A549 (cell line): ENCODE measurements at regions not wholly inside any gene's neighbourhood (a gene's known extent, or its start where the extent isn't known, plus 50 kb on each side); places are given as distances from the start of the nearest gene placed in this dataset.

Source experiments
- ATAC-seq, 2 experiments: fragments of 200-7000 bp in 1 of 2; fragments of >200 bp in 1 of 2; cut with Nextera tagmentation in 1 of 2; cut with Tn5 transposase in 1 of 2; 3 replicates each; pipeline versions ENCODE4 v1.8.0 to v1.9.1; 2018 to 2020; ENCODE audit warnings: mild to moderate bottlenecking in 1 of 2, moderate library complexity in 1 of 2
- CTCF ChIA-PET: fragments of 300-600 bp; sonication (Branson Sonifier 250); formaldehyde crosslinking; extraction: SDS; loops from one replicate; lab custom pipeline; 2021; ENCODE audit warnings: antibody characterized with exemption, inconsistent platforms; lab: Yijun Ruan, JAX
- POLR2A ChIA-PET: fragments of 350-600 bp; formaldehyde crosslinking; extraction: SDS; loops from one replicate; lab custom pipeline; 2021; ENCODE audit warnings: antibody characterized with exemption, inconsistent platforms; lab: Yijun Ruan, JAX
- DNase-seq, 2 experiments: peaks; one replicate each; pipeline versions ENCODE4 v3.0.0 to v3.0.0-alpha.2; 2011 to 2016; ENCODE audit warnings: low read depth in 1 of 2, low spot score in 1 of 2
- FAIRE-seq: peaks from 2 replicates; lab custom pipeline; 2011; peaks lifted over from hg19 to GRCh38; lab: Jason Lieb, UNC
- H3K27ac ChIP-seq, 2 experiments: fragments of >200 bp; sonication (Bioruptor Twin); formaldehyde crosslinking; 3 replicates each; pipeline ENCODE4 v1.5.1; 2016 to 2017
- H3K4me1 ChIP-seq: fragments of >200 bp; sonication (Bioruptor Twin); formaldehyde crosslinking; 3 replicates; pipeline ENCODE4 v1.6.1; 2016
- H3K4me2 ChIP-seq: fragments of >200 bp; sonication (Bioruptor Twin); formaldehyde crosslinking; 3 replicates; pipeline ENCODE4 v1.6.1; 2016
- H3K4me3 ChIP-seq: fragments of >200 bp; sonication (Bioruptor Twin); formaldehyde crosslinking; 3 replicates; pipeline ENCODE4 v1.5.1; 2016
- H3K9me3 ChIP-seq: fragments of >200 bp; sonication (Bioruptor Twin); formaldehyde crosslinking; 3 replicates; pipeline ENCODE4 v1.6.1; 2016
- CBX8 ChIP-seq: fragments of 200-600 bp; sonication (generic); IDR thresholded peaks from 2 replicates; pipeline ENCODE4 v1.6.1; 2016
- CHD2 ChIP-seq: fragments of 150-350 bp; IDR thresholded peaks from 2 replicates; pipeline ENCODE4 v1.6.1; 2014; ENCODE audit warnings: low read length; ENCODE audit not compliant: partially characterized antibody
- EHMT2 ChIP-seq: fragments of 200-600 bp; sonication (generic); IDR thresholded peaks from 2 replicates; pipeline ENCODE4 v1.6.1; 2016; ENCODE audit warnings: antibody characterized with exemption, low read depth, mild to moderate bottlenecking, moderate library complexity
- FOSB ChIP-seq: fragments of 250-450 bp; sonication (Bioruptor Pico); IDR thresholded peaks from 2 replicates; pipeline ENCODE4 v1.5.0; 2020; ENCODE audit warnings: mild to moderate bottlenecking, moderate library complexity
- HDAC2 ChIP-seq: fragments of 200-600 bp; sonication (generic); IDR thresholded peaks from 2 replicates; pipeline ENCODE4 v1.6.1; 2016
- HEYL ChIP-seq: fragments of 250-450 bp; sonication (Bioruptor Pico); IDR thresholded peaks from 2 replicates; pipeline ENCODE4 v1.8.0; 2021; ENCODE audit warnings: mild to moderate bottlenecking, moderate library complexity
- HOXA7 ChIP-seq: fragments of 250-450 bp; sonication (Bioruptor Pico); IDR thresholded peaks from 2 replicates; pipeline ENCODE4 v1.5.0; 2020; ENCODE audit warnings: mild to moderate bottlenecking, moderate library complexity
- HOXB13 ChIP-seq: fragments of 250-450 bp; sonication (Bioruptor Pico); IDR thresholded peaks from 2 replicates; pipeline ENCODE4 v1.5.0; 2020; ENCODE audit warnings: low read depth, mild to moderate bottlenecking, moderate library complexity
- HOXB5 ChIP-seq: fragments of 250-450 bp; sonication (Bioruptor Pico); IDR thresholded peaks from 2 replicates; pipeline ENCODE4 v1.5.0; 2020; ENCODE audit warnings: mild to moderate bottlenecking, moderate library complexity
- JUNB ChIP-seq: fragments of >200 bp; sonication (Bioruptor Twin); formaldehyde crosslinking; IDR thresholded peaks from 2 replicates; pipeline ENCODE4 v1.6.1; 2016
- MYC ChIP-seq: IDR thresholded peaks from 2 replicates; pipeline ENCODE4 v1.6.1; 2012; ENCODE audit warnings: mild to moderate bottlenecking, inconsistent platforms, low read length, improper control_type of control experiment, borderline replicate concordance
- POLR2AphosphoS2 ChIP-seq: conservative IDR thresholded peaks from 2 replicates; pipeline ENCODE4 v1.6.1; 2012; ENCODE audit warnings: low read length, improper control_type of control experiment, inconsistent platforms
- RARB ChIP-seq: fragments of 250-450 bp; sonication (Bioruptor Pico); IDR thresholded peaks from 2 replicates; pipeline ENCODE4 v1.8.0; 2021; ENCODE audit warnings: mild to moderate bottlenecking, moderate library complexity
- RCOR1 ChIP-seq: fragments of 150-350 bp; IDR thresholded peaks from 2 replicates; pipeline ENCODE4 v1.6.1; 2014; ENCODE audit warnings: antibody characterized with exemption, low read length, low read depth
- RNF2 ChIP-seq: fragments of 200-600 bp; sonication (generic); IDR thresholded peaks from 2 replicates; pipeline ENCODE4 v1.6.1; 2016; ENCODE audit warnings: low read depth, mild to moderate bottlenecking, antibody characterized with exemption, moderate library complexity, borderline replicate concordance
- SMC3 ChIP-seq: fragments of >200 bp; sonication (Bioruptor Twin); formaldehyde crosslinking; IDR thresholded peaks from 3 replicates; pipeline ENCODE4 v1.6.1; 2018; ENCODE audit warnings: inconsistent platforms
- SREBF2 ChIP-seq: fragments of 450-650 bp; IDR thresholded peaks from 2 replicates; pipeline ENCODE4 v1.6.1; 2014; ENCODE audit warnings: mild to moderate bottlenecking, moderate library complexity
- WGBS: methylation state at CpG from one replicate; pipeline ENCODE4 v1.1.6; 2017; ENCODE audit errors: missing lambda C conversion rate; 5-methylcytosine and 5-hydroxymethylcytosine counted together
- TF ChIP-seq, protein P1 (sequence below): fragments of >200 bp; sonication (Bioruptor Twin); formaldehyde crosslinking; IDR thresholded peaks from 3 replicates; pipeline ENCODE4 v1.5.1; 2016
- TF ChIP-seq, protein P2 (sequence below): fragments of 250-450 bp; sonication (Bioruptor Pico); IDR thresholded peaks from 2 replicates; pipeline ENCODE4 v1.5.0; 2021; ENCODE audit warnings: mild to moderate bottlenecking, moderate library complexity, borderline replicate concordance
- TF ChIP-seq, protein P3 (sequence below): fragments of 150-350 bp; IDR thresholded peaks from 2 replicates; pipeline ENCODE4 v1.6.1; 2014; ENCODE audit warnings: low read depth, mild to moderate bottlenecking, low read length
- TF ChIP-seq, protein P4 (sequence below): fragments of 450-650 bp; IDR thresholded peaks from 2 replicates; pipeline ENCODE4 v1.6.1; 2014; ENCODE audit warnings: antibody characterized with exemption
- TF ChIP-seq, protein P5 (sequence below): fragments of 250-450 bp; sonication (Bioruptor Pico); IDR thresholded peaks from 2 replicates; pipeline ENCODE4 v1.5.0; 2020; ENCODE audit warnings: low read depth, mild to moderate bottlenecking, moderate library complexity
- TF ChIP-seq, protein P6 (sequence below): fragments of >200 bp; sonication (Bioruptor Twin); formaldehyde crosslinking; IDR thresholded peaks from 3 replicates; pipeline ENCODE4 v1.6.1; 2016
- TF ChIP-seq, protein P7 (sequence below): fragments of >200 bp; sonication (Bioruptor Twin); formaldehyde crosslinking; IDR thresholded peaks from 2 replicates; pipeline ENCODE4 v1.6.1; 2016

DNA sequence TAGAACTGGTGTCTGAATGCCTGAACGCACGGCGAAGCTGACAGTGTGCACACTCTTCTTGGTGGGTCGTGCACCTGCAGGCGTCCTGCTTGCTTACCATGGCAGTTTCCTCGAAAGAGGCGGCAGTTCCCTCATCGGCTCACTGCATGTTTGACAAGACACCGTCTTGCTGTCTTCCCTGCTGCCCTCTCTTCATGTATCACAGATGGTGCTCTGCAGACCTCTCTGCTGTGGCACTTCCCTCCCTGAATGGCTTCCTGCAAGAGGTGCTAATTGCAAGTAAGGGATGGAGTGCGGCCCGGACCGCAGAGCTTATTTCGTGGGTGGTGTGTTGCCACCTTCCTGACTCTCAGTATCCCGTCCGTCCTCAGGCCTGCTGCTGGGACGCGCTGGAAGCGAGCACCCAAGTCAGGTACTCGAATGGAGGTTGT lies 156.7 kb upstream of the RTL1 start (continued):
- TF ChIP-seq, protein P1, sequence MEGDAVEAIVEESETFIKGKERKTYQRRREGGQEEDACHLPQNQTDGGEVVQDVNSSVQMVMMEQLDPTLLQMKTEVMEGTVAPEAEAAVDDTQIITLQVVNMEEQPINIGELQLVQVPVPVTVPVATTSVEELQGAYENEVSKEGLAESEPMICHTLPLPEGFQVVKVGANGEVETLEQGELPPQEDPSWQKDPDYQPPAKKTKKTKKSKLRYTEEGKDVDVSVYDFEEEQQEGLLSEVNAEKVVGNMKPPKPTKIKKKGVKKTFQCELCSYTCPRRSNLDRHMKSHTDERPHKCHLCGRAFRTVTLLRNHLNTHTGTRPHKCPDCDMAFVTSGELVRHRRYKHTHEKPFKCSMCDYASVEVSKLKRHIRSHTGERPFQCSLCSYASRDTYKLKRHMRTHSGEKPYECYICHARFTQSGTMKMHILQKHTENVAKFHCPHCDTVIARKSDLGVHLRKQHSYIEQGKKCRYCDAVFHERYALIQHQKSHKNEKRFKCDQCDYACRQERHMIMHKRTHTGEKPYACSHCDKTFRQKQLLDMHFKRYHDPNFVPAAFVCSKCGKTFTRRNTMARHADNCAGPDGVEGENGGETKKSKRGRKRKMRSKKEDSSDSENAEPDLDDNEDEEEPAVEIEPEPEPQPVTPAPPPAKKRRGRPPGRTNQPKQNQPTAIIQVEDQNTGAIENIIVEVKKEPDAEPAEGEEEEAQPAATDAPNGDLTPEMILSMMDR, result no peak

DNA sequence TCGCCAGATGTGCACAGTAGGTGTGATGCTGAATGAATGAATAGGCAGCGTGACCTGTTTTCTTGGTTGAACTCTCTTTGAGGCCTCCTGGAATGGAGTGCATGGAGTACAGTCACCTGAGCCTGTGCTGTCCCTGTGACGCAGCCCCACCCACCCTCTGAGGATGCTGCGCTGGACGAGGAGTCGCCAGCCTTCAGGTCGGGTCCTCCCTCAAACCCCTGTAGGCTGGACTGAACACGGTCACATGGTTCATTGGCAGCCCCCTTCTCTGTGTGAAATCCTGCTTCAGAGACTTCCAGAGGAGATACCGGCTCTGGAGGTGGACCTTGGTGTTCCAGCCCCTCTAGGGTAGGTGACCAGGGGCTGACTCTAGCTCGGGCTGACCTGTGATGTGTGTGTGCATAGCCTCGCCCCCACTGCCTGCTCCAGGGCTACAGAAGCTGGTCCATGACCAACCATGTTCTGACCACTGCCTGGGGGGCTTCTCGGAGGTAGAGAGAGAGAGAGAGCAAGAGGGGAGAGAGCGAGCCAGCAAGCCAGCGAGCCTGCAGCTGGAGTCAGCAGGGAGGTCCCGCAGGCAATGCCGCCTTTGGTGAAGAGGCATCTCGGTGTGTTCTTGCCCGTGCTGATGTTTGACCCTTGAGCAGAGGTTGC lies 158.0 kb upstream of the RTL1 start:
- 84% methylated on average over 12 of the region's 18 CpGs for WGBS
- Histone ChIP-seq H3K4me2 (no peak overlapping the region), H3K27ac (no peak overlapping the region), H3K4me1 (no peaks in the 10 kb centered on the region), H3K9me3 (peaks cover 13% of the 10 kb centered on the region; the same call in 2 of the 3 replicates), H3K4me3 (no peak overlapping the region)
- FAIRE-seq, result no peak
- CTCF ChIA-PET, result interaction anchor here (0.6 to 1.1 kb wide), 2 partner anchors 131 to 173 kb away, joined by 3 read pairs; no protein-coding TSS in a partner anchor
- no peak for ATAC-seq
- no peak for DNase-seq
- POLR2A ChIA-PET, result no interaction called here
- TF ChIP-seq EHMT2, result no peak
- TF ChIP-seq, protein P2, sequence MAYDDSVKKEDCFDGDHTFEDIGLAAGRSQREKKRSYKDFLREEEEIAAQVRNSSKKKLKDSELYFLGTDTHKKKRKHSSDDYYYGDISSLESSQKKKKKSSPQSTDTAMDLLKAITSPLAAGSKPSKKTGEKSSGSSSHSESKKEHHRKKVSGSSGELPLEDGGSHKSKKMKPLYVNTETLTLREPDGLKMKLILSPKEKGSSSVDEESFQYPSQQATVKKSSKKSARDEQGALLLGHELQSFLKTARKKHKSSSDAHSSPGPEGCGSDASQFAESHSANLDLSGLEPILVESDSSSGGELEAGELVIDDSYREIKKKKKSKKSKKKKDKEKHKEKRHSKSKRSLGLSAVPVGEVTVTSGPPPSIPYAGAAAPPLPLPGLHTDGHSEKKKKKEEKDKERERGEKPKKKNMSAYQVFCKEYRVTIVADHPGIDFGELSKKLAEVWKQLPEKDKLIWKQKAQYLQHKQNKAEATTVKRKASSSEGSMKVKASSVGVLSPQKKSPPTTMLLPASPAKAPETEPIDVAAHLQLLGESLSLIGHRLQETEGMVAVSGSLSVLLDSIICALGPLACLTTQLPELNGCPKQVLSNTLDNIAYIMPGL (CRISPR knock-in tag), result no peak
- TF ChIP-seq HOXA7 (CRISPR knock-in tag), result no peak
- TF ChIP-seq, protein P3, sequence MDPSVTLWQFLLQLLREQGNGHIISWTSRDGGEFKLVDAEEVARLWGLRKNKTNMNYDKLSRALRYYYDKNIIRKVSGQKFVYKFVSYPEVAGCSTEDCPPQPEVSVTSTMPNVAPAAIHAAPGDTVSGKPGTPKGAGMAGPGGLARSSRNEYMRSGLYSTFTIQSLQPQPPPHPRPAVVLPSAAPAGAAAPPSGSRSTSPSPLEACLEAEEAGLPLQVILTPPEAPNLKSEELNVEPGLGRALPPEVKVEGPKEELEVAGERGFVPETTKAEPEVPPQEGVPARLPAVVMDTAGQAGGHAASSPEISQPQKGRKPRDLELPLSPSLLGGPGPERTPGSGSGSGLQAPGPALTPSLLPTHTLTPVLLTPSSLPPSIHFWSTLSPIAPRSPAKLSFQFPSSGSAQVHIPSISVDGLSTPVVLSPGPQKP, result no peak
- no peak for TF ChIP-seq HDAC2
- TF ChIP-seq RCOR1, result no peak
- TF ChIP-seq, protein P4, sequence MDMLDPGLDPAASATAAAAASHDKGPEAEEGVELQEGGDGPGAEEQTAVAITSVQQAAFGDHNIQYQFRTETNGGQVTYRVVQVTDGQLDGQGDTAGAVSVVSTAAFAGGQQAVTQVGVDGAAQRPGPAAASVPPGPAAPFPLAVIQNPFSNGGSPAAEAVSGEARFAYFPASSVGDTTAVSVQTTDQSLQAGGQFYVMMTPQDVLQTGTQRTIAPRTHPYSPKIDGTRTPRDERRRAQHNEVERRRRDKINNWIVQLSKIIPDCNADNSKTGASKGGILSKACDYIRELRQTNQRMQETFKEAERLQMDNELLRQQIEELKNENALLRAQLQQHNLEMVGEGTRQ, result no peak
- TF ChIP-seq CHD2, result no peak
- TF ChIP-seq JUNB, result no peak
- TF ChIP-seq MYC, result no peak
- no peak for TF ChIP-seq HOXB13 (CRISPR knock-in tag)
- no peak for TF ChIP-seq CBX8
- TF ChIP-seq, all 56 proteins: peak for 0

DNA sequence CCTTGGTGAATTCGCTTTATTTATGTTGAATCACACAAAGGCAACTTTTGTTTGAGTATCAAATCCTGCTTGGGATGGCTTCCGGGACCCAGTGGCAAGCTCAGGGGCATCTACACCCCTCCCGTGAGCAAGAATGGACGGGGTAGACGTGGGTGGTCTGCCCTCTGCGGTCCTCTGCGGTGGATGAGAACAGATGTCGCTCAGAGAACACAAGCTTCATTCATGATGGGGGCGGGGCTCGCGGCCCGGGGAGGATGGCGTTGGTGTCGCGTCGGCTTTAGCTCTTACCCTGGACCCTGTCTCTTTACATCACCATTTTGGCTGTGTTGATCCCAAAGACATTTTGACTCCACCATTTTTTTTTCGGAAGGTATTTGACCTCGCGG lies 158.5 kb upstream of the RTL1 start:
- whole genome bisulfite sequencing, result 94% methylated on average over 19 of the region's 19 CpGs
- no peak for FAIRE-seq
- TF ChIP-seq SMC3 (no peak), RARB (CRISPR knock-in tag) (no peak), HOXB5 (CRISPR knock-in tag) (no peak), POLR2AphosphoS2 (no peak), HEYL (no peak), SREBF2 (no peak), FOSB (no peak), RNF2 (no peak)
- TF ChIP-seq, protein P5, sequence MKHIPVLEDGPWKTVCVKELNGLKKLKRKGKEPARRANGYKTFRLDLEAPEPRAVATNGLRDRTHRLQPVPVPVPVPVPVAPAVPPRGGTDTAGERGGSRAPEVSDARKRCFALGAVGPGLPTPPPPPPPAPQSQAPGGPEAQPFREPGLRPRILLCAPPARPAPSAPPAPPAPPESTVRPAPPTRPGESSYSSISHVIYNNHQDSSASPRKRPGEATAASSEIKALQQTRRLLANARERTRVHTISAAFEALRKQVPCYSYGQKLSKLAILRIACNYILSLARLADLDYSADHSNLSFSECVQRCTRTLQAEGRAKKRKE (CRISPR knock-in tag), result no peak
- TF ChIP-seq, protein P1, result no peak
- TF ChIP-seq, protein P6, sequence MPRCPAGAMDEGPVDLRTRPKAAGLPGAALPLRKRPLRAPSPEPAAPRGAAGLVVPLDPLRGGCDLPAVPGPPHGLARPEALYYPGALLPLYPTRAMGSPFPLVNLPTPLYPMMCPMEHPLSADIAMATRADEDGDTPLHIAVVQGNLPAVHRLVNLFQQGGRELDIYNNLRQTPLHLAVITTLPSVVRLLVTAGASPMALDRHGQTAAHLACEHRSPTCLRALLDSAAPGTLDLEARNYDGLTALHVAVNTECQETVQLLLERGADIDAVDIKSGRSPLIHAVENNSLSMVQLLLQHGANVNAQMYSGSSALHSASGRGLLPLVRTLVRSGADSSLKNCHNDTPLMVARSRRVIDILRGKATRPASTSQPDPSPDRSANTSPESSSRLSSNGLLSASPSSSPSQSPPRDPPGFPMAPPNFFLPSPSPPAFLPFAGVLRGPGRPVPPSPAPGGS, result no peak
- TF ChIP-seq, protein P7, sequence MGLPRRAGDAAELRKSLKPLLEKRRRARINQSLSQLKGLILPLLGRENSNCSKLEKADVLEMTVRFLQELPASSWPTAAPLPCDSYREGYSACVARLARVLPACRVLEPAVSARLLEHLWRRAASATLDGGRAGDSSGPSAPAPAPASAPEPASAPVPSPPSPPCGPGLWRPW, result no peak

More for the DNA sequence above, 158.5 kb upstream of the RTL1 start:
- H3K4me1 ChIP-seq, result no peaks in the 10 kb centered on the region
- DNase-seq (no peak), ATAC-seq (no peak)
- POLR2A ChIA-PET, result no interaction called here
- no peak overlapping the region for H3K4me3 ChIP-seq
- CTCF ChIA-PET, result interaction anchor here (0.5 to 1.1 kb wide), 4 partner anchors 93 to 173 kb away, joined by 3 read pairs; no protein-coding TSS in a partner anchor
- H3K4me2 ChIP-seq, result no peak overlapping the region
- peaks cover 13% of the 10 kb centered on the region; the same call in 2 of the 3 replicates for H3K9me3 ChIP-seq
- H3K27ac ChIP-seq, result no peak overlapping the region
